Breast epithelium (tissue), 3 donors: ENCODE measurements at regions not wholly inside any gene's neighbourhood (a gene's known extent, or its start where the extent isn't known, plus 50 kb on each side); places are given as distances from the start of the nearest gene placed in this dataset.

ENCODE experiments used
- POLR2AphosphoS5 ChIP-seq, 3 donors: sonication (generic); formaldehyde crosslinking; IDR thresholded peaks; one replicate each; pipeline ENCODE4 v1.6.1; 2017; ENCODE audit warnings: antibody characterized with exemption in 3 of 3
- TF ChIP-seq, protein P1 (sequence below), 3 donors: fragments of 450-650 bp; IDR thresholded peaks; one replicate each; pipeline ENCODE4 v1.5.1; 2016 to 2017; ENCODE audit warnings: antibody characterized with exemption in 3 of 3, mild to moderate bottlenecking in 3 of 3, moderate library complexity in 3 of 3

DNA sequence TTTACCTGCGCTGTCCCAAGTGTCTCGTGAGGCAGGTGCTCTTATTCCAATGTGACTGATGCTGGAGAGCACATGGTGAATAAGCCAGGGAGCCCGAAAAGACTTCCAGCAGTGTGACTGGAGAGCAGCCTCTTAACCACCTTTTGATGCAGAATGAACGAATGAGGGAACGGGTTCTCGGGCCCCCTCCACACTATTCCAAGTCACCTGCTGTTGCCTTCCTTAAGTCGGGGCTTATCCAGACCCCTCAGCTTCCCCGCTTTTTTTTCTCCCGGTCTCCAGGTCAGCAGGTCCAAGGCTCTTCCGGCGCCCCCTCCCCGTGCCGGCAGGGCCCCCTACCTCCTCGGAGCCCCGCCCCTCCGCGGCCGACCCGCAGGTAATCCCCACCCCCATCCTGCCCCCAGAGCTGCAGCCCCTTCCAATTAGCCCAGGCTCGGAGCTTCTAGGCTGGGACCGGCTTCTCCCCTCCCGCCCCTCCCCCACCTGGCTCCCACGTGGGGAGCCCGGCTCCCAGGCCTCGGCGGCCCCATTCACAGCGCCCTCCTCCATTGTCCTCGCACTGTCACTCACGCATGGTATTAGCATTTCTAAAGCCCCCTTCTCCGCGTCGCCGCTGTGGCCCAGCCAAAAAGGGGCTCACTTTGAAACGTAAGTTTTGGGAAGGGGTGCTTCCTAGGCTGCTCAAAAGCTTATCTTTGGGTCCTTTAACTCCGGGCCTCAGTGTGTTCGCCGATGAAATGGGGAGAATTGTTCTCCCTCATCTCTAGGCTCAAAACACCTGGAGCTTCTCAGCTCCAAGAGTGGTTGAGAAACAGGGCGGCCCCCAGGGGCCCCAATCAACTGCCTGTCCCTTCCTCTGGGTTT is 56.2 kb upstream of the PJA1 start:
- TF ChIP-seq, protein P1, sequence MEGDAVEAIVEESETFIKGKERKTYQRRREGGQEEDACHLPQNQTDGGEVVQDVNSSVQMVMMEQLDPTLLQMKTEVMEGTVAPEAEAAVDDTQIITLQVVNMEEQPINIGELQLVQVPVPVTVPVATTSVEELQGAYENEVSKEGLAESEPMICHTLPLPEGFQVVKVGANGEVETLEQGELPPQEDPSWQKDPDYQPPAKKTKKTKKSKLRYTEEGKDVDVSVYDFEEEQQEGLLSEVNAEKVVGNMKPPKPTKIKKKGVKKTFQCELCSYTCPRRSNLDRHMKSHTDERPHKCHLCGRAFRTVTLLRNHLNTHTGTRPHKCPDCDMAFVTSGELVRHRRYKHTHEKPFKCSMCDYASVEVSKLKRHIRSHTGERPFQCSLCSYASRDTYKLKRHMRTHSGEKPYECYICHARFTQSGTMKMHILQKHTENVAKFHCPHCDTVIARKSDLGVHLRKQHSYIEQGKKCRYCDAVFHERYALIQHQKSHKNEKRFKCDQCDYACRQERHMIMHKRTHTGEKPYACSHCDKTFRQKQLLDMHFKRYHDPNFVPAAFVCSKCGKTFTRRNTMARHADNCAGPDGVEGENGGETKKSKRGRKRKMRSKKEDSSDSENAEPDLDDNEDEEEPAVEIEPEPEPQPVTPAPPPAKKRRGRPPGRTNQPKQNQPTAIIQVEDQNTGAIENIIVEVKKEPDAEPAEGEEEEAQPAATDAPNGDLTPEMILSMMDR (IDR thresholded peaks at IDR 0.05) = no peak
- no peak for TF ChIP-seq POLR2AphosphoS5 (IDR thresholded peaks at IDR 0.05)
